AG09309 (cell line): ENCODE measurements at regions not wholly inside any gene's neighbourhood (a gene's known extent, or its start where the extent isn't known, plus 50 kb on each side); places are given as distances from the start of the nearest gene placed in this dataset.
A peak's percentile ranks its signal among the peaks of the same experiment; 100 is the strongest.

Experiments
- DNase-seq: peaks from one replicate; pipeline ENCODE4 v3.0.0-alpha.2; 2010; ENCODE audit warnings: low read depth
- H3K4me3 ChIP-seq: 2 replicates; pipeline ENCODE4 v1.5.1; 2011; ENCODE audit warnings: mild to moderate bottlenecking, low read depth, low read length, moderate library complexity; ENCODE audit not compliant: control insufficient read depth
- TF ChIP-seq, protein P1 (sequence below): IDR thresholded peaks from 2 replicates; pipeline ENCODE4 v1.5.1; 2011; ENCODE audit warnings: mild to moderate bottlenecking, low read depth, low read length, inconsistent platforms; ENCODE audit not compliant: insufficient read depth, control insufficient read depth; ENCODE audit errors: missing control alignments

GRCh38 chr2:45172760-45173392, 163.6 kb upstream of the SIX2 start:
- peak; percentile 61 for DNase-seq
- no peak overlapping the region for H3K4me3 ChIP-seq
- TF ChIP-seq, protein P1, sequence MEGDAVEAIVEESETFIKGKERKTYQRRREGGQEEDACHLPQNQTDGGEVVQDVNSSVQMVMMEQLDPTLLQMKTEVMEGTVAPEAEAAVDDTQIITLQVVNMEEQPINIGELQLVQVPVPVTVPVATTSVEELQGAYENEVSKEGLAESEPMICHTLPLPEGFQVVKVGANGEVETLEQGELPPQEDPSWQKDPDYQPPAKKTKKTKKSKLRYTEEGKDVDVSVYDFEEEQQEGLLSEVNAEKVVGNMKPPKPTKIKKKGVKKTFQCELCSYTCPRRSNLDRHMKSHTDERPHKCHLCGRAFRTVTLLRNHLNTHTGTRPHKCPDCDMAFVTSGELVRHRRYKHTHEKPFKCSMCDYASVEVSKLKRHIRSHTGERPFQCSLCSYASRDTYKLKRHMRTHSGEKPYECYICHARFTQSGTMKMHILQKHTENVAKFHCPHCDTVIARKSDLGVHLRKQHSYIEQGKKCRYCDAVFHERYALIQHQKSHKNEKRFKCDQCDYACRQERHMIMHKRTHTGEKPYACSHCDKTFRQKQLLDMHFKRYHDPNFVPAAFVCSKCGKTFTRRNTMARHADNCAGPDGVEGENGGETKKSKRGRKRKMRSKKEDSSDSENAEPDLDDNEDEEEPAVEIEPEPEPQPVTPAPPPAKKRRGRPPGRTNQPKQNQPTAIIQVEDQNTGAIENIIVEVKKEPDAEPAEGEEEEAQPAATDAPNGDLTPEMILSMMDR = no peak

DNA sequence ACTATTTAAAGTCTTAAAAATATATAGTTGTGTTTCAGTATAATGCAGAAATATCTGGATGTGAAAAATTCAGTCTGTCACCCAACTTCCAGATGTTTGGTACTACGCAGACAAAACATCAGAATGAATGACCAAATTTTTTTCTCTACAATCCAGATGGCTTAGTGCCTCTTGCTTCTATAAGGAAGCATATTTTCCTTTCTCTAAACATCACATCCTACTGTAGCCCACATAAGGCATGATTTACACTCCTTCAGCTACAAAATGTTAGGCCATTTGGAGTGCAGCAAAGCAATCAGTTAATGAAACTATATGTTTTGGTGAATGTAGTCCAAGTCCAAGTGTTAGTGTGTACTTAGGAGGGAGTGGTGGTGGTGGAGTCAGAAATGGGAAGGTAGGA, 162.9 kb upstream of the SIX2 start:
- TF ChIP-seq, protein P1 = no peak

DNA sequence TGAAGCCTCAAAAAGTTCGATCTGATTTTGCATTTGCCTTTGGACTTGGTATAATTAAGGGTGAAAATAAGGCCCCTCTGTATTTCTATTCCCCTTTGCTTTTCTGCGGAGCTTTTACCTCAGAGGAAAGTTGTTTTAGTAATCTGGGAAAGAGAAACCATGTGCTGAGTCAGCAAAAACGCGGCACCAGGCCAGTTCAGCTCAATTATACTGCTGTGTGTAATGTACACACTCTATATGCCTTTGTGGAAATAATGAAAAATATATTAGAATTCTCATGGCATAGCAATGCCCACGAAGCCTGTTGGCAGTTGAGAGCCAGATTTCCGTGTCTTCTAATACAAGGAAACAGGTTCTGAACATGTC, 161.9 kb upstream of the SIX2 start:
- H3K4me3 ChIP-seq = no peak overlapping the region
- TF ChIP-seq, protein P1 = no peak
- DNase-seq = no peak

More for the DNA sequence above, 162.9 kb upstream of the SIX2 start:
- no peak for DNase-seq
- no peak overlapping the region for H3K4me3 ChIP-seq

- no peak for DNase-seq
- H3K4me3 ChIP-seq = peak overlapping the region; percentile 45
- TF ChIP-seq, protein P1 = no peak
These were observed 161.2 kb upstream of the SIX2 start for GRCh38 chr2:45170191-45171135.

DNA sequence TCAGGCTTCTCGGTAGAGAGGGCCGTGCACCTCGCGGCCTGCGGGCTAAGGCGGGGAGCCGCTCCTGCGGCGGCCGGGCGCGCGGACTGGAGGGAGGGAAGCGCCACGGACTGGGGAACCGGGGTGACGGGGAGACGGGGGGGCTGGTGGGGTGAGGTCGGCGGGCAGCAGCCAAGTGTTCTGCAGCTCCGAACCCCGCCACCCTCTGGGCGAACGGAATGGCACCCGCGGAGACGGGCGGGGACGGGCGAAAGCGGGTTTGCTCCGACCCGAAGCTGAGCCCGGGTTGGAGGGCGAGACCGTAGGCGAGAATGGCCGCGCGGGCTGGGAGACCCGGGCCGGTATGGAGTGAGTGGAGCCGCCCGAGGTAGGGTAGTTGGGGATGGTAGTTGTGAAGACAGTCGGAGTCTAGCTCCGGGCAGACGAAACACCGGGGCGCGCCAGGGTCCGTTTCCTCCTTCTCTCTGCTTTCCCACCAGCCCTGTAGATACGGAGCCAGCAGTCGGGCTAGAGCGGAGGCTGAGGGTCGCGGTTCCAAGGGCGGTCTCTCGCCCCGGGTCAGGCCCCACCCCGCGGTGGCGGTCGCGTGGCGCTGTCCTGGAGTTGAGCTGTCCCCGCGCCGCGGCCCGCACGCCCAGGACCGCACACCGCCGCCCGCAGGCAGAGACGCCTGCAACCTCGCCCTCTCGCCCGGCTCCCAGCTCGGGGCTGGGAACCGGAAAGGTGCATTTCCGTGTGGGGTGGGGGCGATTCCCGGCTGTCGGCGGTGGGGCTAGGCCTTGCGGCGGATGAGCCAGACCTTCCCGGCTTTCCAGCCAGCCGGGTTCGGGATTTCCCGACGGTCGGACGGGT, 160.3 kb upstream of the SIX2 start:
- no peak for DNase-seq
- TF ChIP-seq, protein P1 = no peak
- H3K4me3 ChIP-seq = peak overlapping the region; percentile 45

- no peak for DNase-seq
- TF ChIP-seq, protein P1 = no peak
- peak overlapping the region; percentile 45 for H3K4me3 ChIP-seq
These were observed 159.6 kb upstream of the SIX2 start for GRCh38 chr2:45168711-45169338.
